Upper lobe of right lung (tissue), 1 donor: ENCODE measurements at regions not wholly inside any gene's neighbourhood (a gene's known extent, or its start where the extent isn't known, plus 50 kb on each side); places are given as distances from the start of the nearest gene placed in this dataset.
"Not testable (repeated sequence)": the region's sequence is repeated elsewhere in the genome, so short reads cannot be mapped to it uniquely, and the experiment has no call there.

Experiments used
- ATAC-seq: fragments of 200-7000 bp; cut with Tn5 transposase; one replicate; pipeline ENCODE4 v1.9.1; 2020; ENCODE audit warnings: mild to moderate bottlenecking, moderate library complexity
- DNase-seq: peaks from one replicate; pipeline ENCODE4 v3.0.0-alpha.2; 2020
- H3K27ac ChIP-seq: fragments of 200-600 bp; one replicate; pipeline ENCODE4 v1.8.0; 2022
- H3K27me3 ChIP-seq: fragments of 200-600 bp; one replicate; pipeline ENCODE4 v1.8.0; 2022; ENCODE audit warnings: mild to moderate bottlenecking
- H3K36me3 ChIP-seq: fragments of 200-600 bp; one replicate; pipeline ENCODE4 v1.8.0; 2022
- H3K4me1 ChIP-seq: fragments of 200-600 bp; one replicate; pipeline ENCODE4 v1.8.0; 2022
- H3K4me3 ChIP-seq: fragments of 200-600 bp; one replicate; pipeline ENCODE4 v1.8.0; 2022; ENCODE audit warnings: mild to moderate bottlenecking
- H3K9me3 ChIP-seq: fragments of 200-600 bp; one replicate; pipeline ENCODE4 v1.8.0; 2022
- intact Hi-C: fragments of 100-400 bp; cut with DNase I; formaldehyde crosslinking; loops from one replicate; pipeline ENCODE4 v1.11.0; 2022
- TF ChIP-seq, protein P1 (sequence below): fragments of 200-600 bp; IDR thresholded peaks from one replicate; pipeline ENCODE4 v1.8.0; 2022; ENCODE audit warnings: antibody characterized with exemption
- donor health status: DM: no; HTN: yes; CAD: no; lungs with severe emphysema.

- ATAC-seq (no peak), DNase-seq (no peak)
- Histone ChIP-seq H3K36me3 (no peaks in the 10 kb centered on the region), H3K27ac (no peak overlapping the region), H3K9me3 (no peaks in the 10 kb centered on the region), H3K27me3 (no peaks in the 10 kb centered on the region), H3K4me3 (no peak overlapping the region), H3K4me1 (no peaks in the 10 kb centered on the region)
- intact Hi-C loops: no loop called here
- TF ChIP-seq, protein P1, sequence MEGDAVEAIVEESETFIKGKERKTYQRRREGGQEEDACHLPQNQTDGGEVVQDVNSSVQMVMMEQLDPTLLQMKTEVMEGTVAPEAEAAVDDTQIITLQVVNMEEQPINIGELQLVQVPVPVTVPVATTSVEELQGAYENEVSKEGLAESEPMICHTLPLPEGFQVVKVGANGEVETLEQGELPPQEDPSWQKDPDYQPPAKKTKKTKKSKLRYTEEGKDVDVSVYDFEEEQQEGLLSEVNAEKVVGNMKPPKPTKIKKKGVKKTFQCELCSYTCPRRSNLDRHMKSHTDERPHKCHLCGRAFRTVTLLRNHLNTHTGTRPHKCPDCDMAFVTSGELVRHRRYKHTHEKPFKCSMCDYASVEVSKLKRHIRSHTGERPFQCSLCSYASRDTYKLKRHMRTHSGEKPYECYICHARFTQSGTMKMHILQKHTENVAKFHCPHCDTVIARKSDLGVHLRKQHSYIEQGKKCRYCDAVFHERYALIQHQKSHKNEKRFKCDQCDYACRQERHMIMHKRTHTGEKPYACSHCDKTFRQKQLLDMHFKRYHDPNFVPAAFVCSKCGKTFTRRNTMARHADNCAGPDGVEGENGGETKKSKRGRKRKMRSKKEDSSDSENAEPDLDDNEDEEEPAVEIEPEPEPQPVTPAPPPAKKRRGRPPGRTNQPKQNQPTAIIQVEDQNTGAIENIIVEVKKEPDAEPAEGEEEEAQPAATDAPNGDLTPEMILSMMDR: no peak
These were observed 234.1 kb upstream of the IGFBP7 start for GRCh38 chr4:57344296-57344695.

GRCh38 chr4:57342411-57342810, 232.2 kb upstream of the IGFBP7 start:
- Histone ChIP-seq H3K4me1 (no peaks in the 10 kb centered on the region), H3K27me3 (no peaks in the 10 kb centered on the region), H3K4me3 (no peak overlapping the region), H3K36me3 (no peaks in the 10 kb centered on the region), H3K9me3 (no peaks in the 10 kb centered on the region), H3K27ac (no peak overlapping the region)
- intact Hi-C loops: no loop called here
- ATAC-seq: no peak
- TF ChIP-seq, protein P1: no peak
- DNase-seq: no peak

DNA sequence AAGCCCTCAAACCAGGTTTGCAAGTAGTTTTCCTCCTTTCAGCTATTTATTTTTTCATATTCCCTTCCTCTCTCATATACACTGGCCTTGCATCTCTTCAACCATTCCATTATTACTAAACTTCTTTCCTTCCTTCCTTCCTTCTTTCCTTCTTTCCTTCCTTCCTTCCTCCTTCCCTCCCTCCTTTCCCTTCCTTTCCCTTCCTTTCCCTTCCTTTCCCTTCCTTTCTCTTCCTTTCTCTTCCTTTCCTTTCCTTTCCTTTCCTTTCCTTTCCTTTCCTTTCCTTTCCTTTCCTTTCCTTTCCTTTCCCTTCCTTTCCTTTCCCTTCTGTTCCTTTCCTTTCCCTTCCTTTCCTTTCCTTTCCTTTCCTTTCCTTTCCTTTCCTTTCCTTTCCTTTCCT, 228.7 kb upstream of the IGFBP7 start:
- H3K4me1 ChIP-seq, H3K9me3 ChIP-seq, H3K36me3 ChIP-seq, H3K4me3 ChIP-seq, DNase-seq, H3K27me3 ChIP-seq, ATAC-seq, H3K27ac ChIP-seq, intact Hi-C loops: not testable (repeated sequence)

DNA sequence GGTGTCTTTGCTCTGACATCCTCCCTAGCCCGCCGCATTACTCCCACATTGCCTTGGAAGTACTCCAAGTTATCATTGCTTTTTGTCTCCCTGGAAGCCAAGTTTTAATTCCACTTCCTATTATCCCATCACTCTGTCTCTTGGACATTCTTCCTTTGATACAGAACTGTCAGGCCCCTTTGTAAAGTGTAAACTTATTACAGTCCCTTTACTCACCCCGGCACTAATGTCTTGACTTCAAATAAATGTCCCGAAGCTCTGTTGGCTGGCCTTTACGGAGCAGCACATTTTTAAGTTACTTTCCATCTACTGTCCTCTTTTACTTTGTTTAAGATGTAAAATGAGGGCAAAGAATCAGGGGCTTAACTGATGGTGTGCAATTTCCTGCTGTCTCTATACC, 223.5 kb upstream of the IGFBP7 start:
- Histone ChIP-seq H3K4me3 (no peak overlapping the region), H3K9me3 (no peaks in the 10 kb centered on the region), H3K36me3 (no peaks in the 10 kb centered on the region), H3K4me1 (no peaks in the 10 kb centered on the region), H3K27ac (no peak overlapping the region), H3K27me3 (no peaks in the 10 kb centered on the region)
- TF ChIP-seq, protein P1: no peak
- DNase-seq (no peak), ATAC-seq (no peak)
- intact Hi-C loops: no loop called here

- ATAC-seq: no peak
- Histone ChIP-seq H3K27ac (no peak overlapping the region), H3K27me3 (no peaks in the 10 kb centered on the region), H3K36me3 (no peaks in the 10 kb centered on the region), H3K4me1 (no peaks in the 10 kb centered on the region), H3K9me3 (no peaks in the 10 kb centered on the region), H3K4me3 (no peak overlapping the region)
- TF ChIP-seq, protein P1: no peak
- intact Hi-C loops: no loop called here
- no peak for DNase-seq
These were observed 221.8 kb upstream of the IGFBP7 start for GRCh38 chr4:57331959-57332358.

- intact Hi-C loops: no loop called here
These were observed 219.1 kb upstream of the IGFBP7 start for GRCh38 chr4:57329279-57329678.

More at GRCh38 chr4:57329279-57329678, 219.1 kb upstream of the IGFBP7 start:
- ATAC-seq (no peak), DNase-seq (no peak)
- TF ChIP-seq, protein P1: no peak
- H3K9me3 ChIP-seq: no peaks in the 10 kb centered on the region
- no peaks in the 10 kb centered on the region for H3K4me1 ChIP-seq
- no peak overlapping the region for H3K27ac ChIP-seq
- no peaks in the 10 kb centered on the region for H3K27me3 ChIP-seq
- no peak overlapping the region for H3K4me3 ChIP-seq
- no peaks in the 10 kb centered on the region for H3K36me3 ChIP-seq
